Nephron (organoid): ENCODE measurements at regions not wholly inside any gene's neighbourhood (a gene's known extent, or its start where the extent isn't known, plus 50 kb on each side); places are given as distances from the start of the nearest gene placed in this dataset.

Experiments used
- H3K27ac Mint-ChIP-seq, 3 experiments: 2 replicates each; pipeline ENCODE4 v1.8.0; 2020; ENCODE audit warnings: mixed read lengths in 3 of 3, mild to moderate bottlenecking in 2 of 3, moderate library complexity in 1 of 3
- H3K27me3 Mint-ChIP-seq: 2 replicates; pipeline ENCODE4 v1.8.0; 2021; ENCODE audit warnings: low read depth, mild to moderate bottlenecking, moderate library complexity, mixed read lengths
- H3K36me3 Mint-ChIP-seq: 2 replicates; pipeline ENCODE4 v1.8.0; 2020; ENCODE audit warnings: low read depth, mixed read lengths
- H3K4me1 Mint-ChIP-seq: 2 replicates; pipeline ENCODE4 v1.8.0; 2020; ENCODE audit warnings: mixed read lengths
- H3K4me3 Mint-ChIP-seq, 3 experiments: 2 replicates each; pipeline ENCODE4 v1.8.0; 2020; ENCODE audit warnings: mild to moderate bottlenecking in 3 of 3, mixed read lengths in 3 of 3, moderate library complexity in 2 of 3
- H3K9me3 Mint-ChIP-seq: 2 replicates; pipeline ENCODE4 v1.8.0; 2020; ENCODE audit warnings: mixed read lengths
- TF ChIP-seq, protein P1 (sequence below), 3 experiments: fragments of 200-600 bp; sonication (generic); IDR thresholded peaks; one replicate each; pipeline ENCODE4 v1.5.0; 2021; ENCODE audit warnings: antibody characterized with exemption in 3 of 3; ENCODE audit not compliant: unreplicated experiment in 3 of 3

DNA sequence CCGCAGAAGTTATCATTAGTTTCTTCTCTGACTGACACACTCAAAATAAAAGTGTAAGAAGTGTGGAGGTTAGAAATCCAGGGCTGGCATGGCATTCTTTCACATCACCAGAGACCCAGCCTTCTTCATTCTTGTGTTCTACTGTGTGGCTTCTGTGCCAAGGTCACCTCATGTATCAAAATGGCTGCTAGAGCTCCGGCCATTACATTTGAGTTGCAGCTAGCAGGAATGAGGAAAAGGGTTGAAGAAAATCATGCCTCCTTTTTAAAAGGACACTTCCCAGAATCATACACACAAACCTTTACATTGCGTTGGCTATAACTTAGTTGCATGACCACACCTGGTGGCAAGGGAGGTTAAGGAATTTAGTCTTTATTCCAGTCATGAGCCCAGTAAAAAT is 345.6 kb upstream of the PROK2 start:
- H3K27me3 Mint-ChIP-seq: peaks cover 7% of the 10 kb centered on the region
- TF ChIP-seq, protein P1, sequence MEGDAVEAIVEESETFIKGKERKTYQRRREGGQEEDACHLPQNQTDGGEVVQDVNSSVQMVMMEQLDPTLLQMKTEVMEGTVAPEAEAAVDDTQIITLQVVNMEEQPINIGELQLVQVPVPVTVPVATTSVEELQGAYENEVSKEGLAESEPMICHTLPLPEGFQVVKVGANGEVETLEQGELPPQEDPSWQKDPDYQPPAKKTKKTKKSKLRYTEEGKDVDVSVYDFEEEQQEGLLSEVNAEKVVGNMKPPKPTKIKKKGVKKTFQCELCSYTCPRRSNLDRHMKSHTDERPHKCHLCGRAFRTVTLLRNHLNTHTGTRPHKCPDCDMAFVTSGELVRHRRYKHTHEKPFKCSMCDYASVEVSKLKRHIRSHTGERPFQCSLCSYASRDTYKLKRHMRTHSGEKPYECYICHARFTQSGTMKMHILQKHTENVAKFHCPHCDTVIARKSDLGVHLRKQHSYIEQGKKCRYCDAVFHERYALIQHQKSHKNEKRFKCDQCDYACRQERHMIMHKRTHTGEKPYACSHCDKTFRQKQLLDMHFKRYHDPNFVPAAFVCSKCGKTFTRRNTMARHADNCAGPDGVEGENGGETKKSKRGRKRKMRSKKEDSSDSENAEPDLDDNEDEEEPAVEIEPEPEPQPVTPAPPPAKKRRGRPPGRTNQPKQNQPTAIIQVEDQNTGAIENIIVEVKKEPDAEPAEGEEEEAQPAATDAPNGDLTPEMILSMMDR (IDR thresholded peaks at IDR 0.05; ENCODE audit: unreplicated experiment in 3 of 3): no peak
- H3K27ac Mint-ChIP-seq: peak overlapping the region in 1 of 3 experiments; percentile 81
- no peaks in the 10 kb centered on the region for H3K9me3 Mint-ChIP-seq
- no peaks in the 10 kb centered on the region for H3K36me3 Mint-ChIP-seq
- H3K4me3 Mint-ChIP-seq: no peak overlapping the region
- H3K4me1 Mint-ChIP-seq: peaks cover 30% of the 10 kb centered on the region

DNA sequence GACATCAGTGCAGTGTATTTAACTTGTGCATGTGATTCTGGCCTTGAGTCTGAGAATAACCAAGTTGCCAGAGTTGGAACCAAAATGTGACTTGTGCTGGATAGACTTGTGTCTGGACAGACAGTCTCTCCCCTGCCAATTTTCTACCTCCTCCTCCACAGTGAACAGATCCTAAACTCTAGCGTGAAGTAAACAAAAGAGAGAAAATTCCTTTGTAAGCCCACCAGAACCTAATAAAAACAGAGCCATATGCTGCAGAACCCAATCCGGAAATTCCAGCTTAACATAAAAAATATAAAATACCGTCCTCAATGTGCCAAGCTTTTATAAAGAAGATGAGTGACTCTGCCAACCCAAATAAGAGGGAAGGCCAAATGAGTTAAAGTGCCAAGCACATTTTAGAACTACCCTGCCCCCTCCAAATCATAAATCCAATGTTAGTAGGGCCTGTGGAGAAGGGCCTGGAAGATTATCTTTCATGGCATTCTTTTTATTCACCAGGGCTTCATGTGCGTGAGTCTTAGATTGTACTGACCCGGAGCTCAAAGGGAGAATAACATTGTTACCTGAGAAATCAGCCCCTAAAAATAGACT is 344.6 kb upstream of the PROK2 start:
- H3K27ac Mint-ChIP-seq: peak overlapping the region in 2 of 3 experiments; percentile 81 to 83
- H3K27me3 Mint-ChIP-seq: peaks cover 7% of the 10 kb centered on the region
- H3K4me1 Mint-ChIP-seq: peaks cover 30% of the 10 kb centered on the region
- TF ChIP-seq, protein P1 (IDR thresholded peaks at IDR 0.05; ENCODE audit: unreplicated experiment in 3 of 3): no peak
- H3K4me3 Mint-ChIP-seq: peak overlapping the region in 1 of 3 experiments; percentile 33
- no peaks in the 10 kb centered on the region for H3K9me3 Mint-ChIP-seq
- H3K36me3 Mint-ChIP-seq: no peaks in the 10 kb centered on the region

DNA sequence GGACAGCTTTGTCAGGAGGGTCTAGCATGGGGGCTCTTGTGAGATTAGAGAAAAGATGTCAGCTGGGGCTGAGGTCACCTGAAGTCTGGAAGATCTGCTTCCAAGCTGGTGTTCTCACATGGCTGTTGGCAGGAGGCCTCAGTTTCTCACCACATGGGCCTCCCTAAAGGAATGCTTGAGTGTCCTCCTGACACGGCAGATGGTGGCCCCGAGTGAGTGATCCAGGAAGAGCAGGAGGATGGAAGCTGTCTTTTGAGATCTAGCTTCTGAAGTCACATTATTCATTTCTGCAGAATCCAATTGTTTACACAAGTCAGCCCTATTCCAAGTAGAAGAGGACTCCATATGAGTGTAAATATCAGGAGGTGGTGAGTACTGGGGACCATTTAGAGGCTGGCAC is 344.0 kb upstream of the PROK2 start:
- Mint-ChIP-seq H3K27ac (peak overlapping the region in 2 of 3 experiments; percentile 61 to 81), H3K4me3 (no peak overlapping the region), H3K9me3 (no peaks in the 10 kb centered on the region), H3K36me3 (no peaks in the 10 kb centered on the region), H3K27me3 (peaks cover 2% of the 10 kb centered on the region), H3K4me1 (peaks cover 36% of the 10 kb centered on the region)
- TF ChIP-seq, protein P1 (IDR thresholded peaks at IDR 0.05; ENCODE audit: unreplicated experiment in 3 of 3): no peak

DNA sequence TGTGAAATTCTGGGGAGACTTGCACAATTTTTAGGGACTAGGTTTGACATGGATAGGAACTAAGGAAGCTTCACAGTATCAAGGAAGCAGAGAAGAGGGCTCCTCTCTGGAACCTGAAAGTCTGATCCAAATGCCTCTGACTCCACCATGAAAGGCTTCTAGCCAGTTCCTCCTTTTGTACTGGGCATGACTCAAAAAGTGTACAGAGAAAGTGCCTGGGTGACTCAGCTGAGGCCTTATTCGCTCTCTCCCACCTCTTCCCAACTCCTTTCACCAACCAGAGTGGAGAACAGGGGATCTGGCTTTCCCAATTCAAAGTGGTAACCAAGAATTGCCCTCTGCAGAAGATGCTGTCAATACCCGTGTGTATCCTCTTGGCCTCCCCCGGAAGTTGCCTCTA is 342.9 kb upstream of the PROK2 start:
- no peaks in the 10 kb centered on the region for H3K9me3 Mint-ChIP-seq
- H3K4me3 Mint-ChIP-seq: no peak overlapping the region
- no peaks in the 10 kb centered on the region for H3K36me3 Mint-ChIP-seq
- no peaks in the 10 kb centered on the region for H3K27me3 Mint-ChIP-seq
- peaks cover 40% of the 10 kb centered on the region for H3K4me1 Mint-ChIP-seq
- TF ChIP-seq, protein P1 (IDR thresholded peaks at IDR 0.05; ENCODE audit: unreplicated experiment in 3 of 3): no peak
- H3K27ac Mint-ChIP-seq: no peak overlapping the region

DNA sequence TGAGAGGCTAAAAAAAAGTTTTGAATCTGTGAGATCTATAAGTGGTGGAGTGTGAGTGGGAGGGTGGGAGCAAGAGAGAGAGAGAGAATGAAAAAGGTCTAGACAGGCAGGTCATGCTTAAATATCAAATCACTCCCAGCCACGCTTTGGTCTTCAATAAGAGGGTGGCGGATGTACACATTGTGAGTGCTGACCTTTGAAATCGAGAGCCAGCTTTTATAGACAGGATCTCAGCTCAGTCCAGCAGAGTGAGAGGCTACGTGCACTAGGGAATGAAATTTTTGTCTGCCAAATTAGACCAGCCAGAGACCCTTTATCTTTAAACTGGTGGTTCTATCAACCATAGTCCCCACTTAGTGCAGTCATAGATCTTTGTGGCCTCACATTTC is 342.3 kb upstream of the PROK2 start:
- Mint-ChIP-seq H3K27ac (no peak overlapping the region), H3K4me3 (no peak overlapping the region), H3K4me1 (peaks cover 40% of the 10 kb centered on the region), H3K36me3 (no peaks in the 10 kb centered on the region), H3K27me3 (no peaks in the 10 kb centered on the region), H3K9me3 (no peaks in the 10 kb centered on the region)
- TF ChIP-seq, protein P1 (IDR thresholded peaks at IDR 0.05; ENCODE audit: unreplicated experiment in 3 of 3): no peak
